ENCODE measurements at regions not wholly inside any gene's neighbourhood (a gene's known extent, or its start where the extent isn't known, plus 50 kb on each side); places are given as distances from the start of the nearest gene placed in this dataset.

DNA sequence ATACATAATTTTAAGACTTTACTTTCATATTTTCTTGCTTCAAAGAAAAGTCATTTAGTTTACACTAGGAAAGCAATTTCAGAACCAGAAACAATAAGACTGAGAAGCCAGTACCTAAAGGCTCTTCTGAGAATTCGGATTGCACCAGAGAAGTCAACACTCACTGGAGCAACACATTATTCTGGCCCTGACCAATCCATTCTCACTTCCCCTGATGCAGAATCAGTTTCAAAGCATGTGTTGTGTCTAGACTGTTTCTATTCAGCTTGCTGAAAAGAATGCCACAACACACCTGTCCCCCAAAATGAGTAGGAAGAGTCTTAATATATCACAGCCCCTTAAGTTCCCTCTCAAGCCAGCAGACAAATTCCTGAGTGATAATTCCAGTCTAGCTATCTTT lies 1074.3 kb upstream of the TENM4 start:
- H2BK5ac ChIP-seq (ENCODE audit: low read depth, low read length, poor library complexity, severe bottlenecking) = no peak overlapping the region

GRCh38 chr11:80512491-80512890 lies 1071.7 kb upstream of the TENM4 start:
- no peak overlapping the region for H3K27ac ChIP-seq (ENCODE audit: low read length, poor library complexity, severe bottlenecking)
- no peak overlapping the region for H3K4ac ChIP-seq (ENCODE audit: low read depth in 1 of 2, low read length in 2 of 2)
- no peak for DNase-seq
- H3K4me1 ChIP-seq (ENCODE audit: control insufficient read depth, insufficient read depth, low read depth, low read length) = no peaks in the 10 kb centered on the region
- no peaks in the 10 kb centered on the region for H3K36me3 ChIP-seq (ENCODE audit: control insufficient read depth in 1 of 2, insufficient read depth in 2 of 2, low read depth in 1 of 2, low read length in 2 of 2)
- H3K9ac ChIP-seq (ENCODE audit: low read length) = no peak overlapping the region
- H2AFZ ChIP-seq (ENCODE audit: low read depth, low read length) = no peak overlapping the region
- no peak overlapping the region for H3K23ac ChIP-seq (ENCODE audit: low read length in 2 of 2)
- no peak overlapping the region for H4K91ac ChIP-seq (ENCODE audit: low read length)
- H2BK12ac ChIP-seq (ENCODE audit: low read length in 2 of 2) = no peak overlapping the region
- no peak overlapping the region for H4K8ac ChIP-seq (ENCODE audit: low read length)
- H3K4me3 ChIP-seq (ENCODE audit: insufficient read depth in 1 of 2, low read depth in 1 of 2, low read length in 2 of 2) = no peak overlapping the region
- no peak overlapping the region for H2BK120ac ChIP-seq (ENCODE audit: low read depth, low read length)
- H2BK15ac ChIP-seq (ENCODE audit: low read depth, poor library complexity, severe bottlenecking) = no peak overlapping the region
- H3K18ac ChIP-seq (ENCODE audit: low read depth in 1 of 2, low read length in 2 of 2) = no peak overlapping the region
- no peak overlapping the region for H3K4me2 ChIP-seq (ENCODE audit: low read length, poor library complexity, severe bottlenecking)
- no peaks in the 10 kb centered on the region for H3K27me3 ChIP-seq (ENCODE audit: control insufficient read depth in 1 of 2, insufficient read depth in 1 of 2, low read length in 2 of 2)
- no peaks in the 10 kb centered on the region for H3K79me1 ChIP-seq (replicated peaks; ENCODE audit: low read length, poor library complexity, severe bottlenecking)
- no peak overlapping the region for H3K14ac ChIP-seq (ENCODE audit: low read length in 2 of 2)
- peaks cover 8% of the 10 kb centered on the region for H3K9me3 ChIP-seq (ENCODE audit: control insufficient read depth, low read length)
- 96% methylated on average over 3 of the region's 3 CpGs for WGBS
- no peak overlapping the region for H2BK5ac ChIP-seq (ENCODE audit: low read depth, low read length, poor library complexity, severe bottlenecking)
- no peak overlapping the region for H2AK5ac ChIP-seq (ENCODE audit: low read length, severe bottlenecking)

More for the DNA sequence above, 1074.3 kb upstream of the TENM4 start:
- Histone ChIP-seq H2AK5ac (ENCODE audit: low read length, severe bottlenecking) (no peak overlapping the region), H3K9me3 (ENCODE audit: control insufficient read depth, low read length) (peaks cover 8% of the 10 kb centered on the region), H3K18ac (ENCODE audit: low read depth in 1 of 2, low read length in 2 of 2) (no peak overlapping the region), H2BK12ac (ENCODE audit: low read length in 2 of 2) (no peak overlapping the region), H3K23ac (ENCODE audit: low read length in 2 of 2) (no peak overlapping the region), H4K91ac (ENCODE audit: low read length) (no peak overlapping the region), H2AFZ (ENCODE audit: low read depth, low read length) (no peak overlapping the region), H3K4me2 (ENCODE audit: low read length, poor library complexity, severe bottlenecking) (no peak overlapping the region), H3K27me3 (ENCODE audit: control insufficient read depth in 1 of 2, insufficient read depth in 1 of 2, low read length in 2 of 2) (no peaks in the 10 kb centered on the region), H3K9ac (ENCODE audit: low read length) (no peak overlapping the region), H3K14ac (ENCODE audit: low read length in 2 of 2) (no peak overlapping the region), H2BK15ac (ENCODE audit: low read depth, poor library complexity, severe bottlenecking) (no peak overlapping the region), H3K4ac (ENCODE audit: low read depth in 1 of 2, low read length in 2 of 2) (no peak overlapping the region), H4K8ac (ENCODE audit: low read length) (no peak overlapping the region), H3K79me1 (replicated peaks; ENCODE audit: low read length, poor library complexity, severe bottlenecking) (no peaks in the 10 kb centered on the region), H3K4me3 (ENCODE audit: insufficient read depth in 1 of 2, low read depth in 1 of 2, low read length in 2 of 2) (no peak overlapping the region), H3K27ac (ENCODE audit: low read length, poor library complexity, severe bottlenecking) (no peak overlapping the region), H2BK120ac (ENCODE audit: low read depth, low read length) (no peak overlapping the region), H3K4me1 (ENCODE audit: control insufficient read depth, insufficient read depth, low read depth, low read length) (no peaks in the 10 kb centered on the region), H3K36me3 (ENCODE audit: control insufficient read depth in 1 of 2, insufficient read depth in 2 of 2, low read depth in 1 of 2, low read length in 2 of 2) (no peaks in the 10 kb centered on the region)
- DNase-seq = no peak
- WGBS = 83% methylated on average over 1 of the region's 1 CpG

GRCh38 chr11:80505771-80506170 lies 1064.9 kb upstream of the TENM4 start:
- no peak overlapping the region for H3K18ac ChIP-seq (ENCODE audit: low read depth in 1 of 2, low read length in 2 of 2)
- no peak overlapping the region for H3K23ac ChIP-seq (ENCODE audit: low read length in 2 of 2)
- H2BK12ac ChIP-seq (ENCODE audit: low read length in 2 of 2) = no peak overlapping the region
- H2BK15ac ChIP-seq (ENCODE audit: low read depth, poor library complexity, severe bottlenecking) = no peak overlapping the region
- no peak overlapping the region for H3K9ac ChIP-seq (ENCODE audit: low read length)
- H3K4ac ChIP-seq (ENCODE audit: low read depth in 1 of 2, low read length in 2 of 2) = no peak overlapping the region
- no peaks in the 10 kb centered on the region for H3K79me1 ChIP-seq (replicated peaks; ENCODE audit: low read length, poor library complexity, severe bottlenecking)
- no peak overlapping the region for H3K4me2 ChIP-seq (ENCODE audit: low read length, poor library complexity, severe bottlenecking)
- no peak overlapping the region for H3K14ac ChIP-seq (ENCODE audit: low read length in 2 of 2)
- H2BK5ac ChIP-seq (ENCODE audit: low read depth, low read length, poor library complexity, severe bottlenecking) = no peak overlapping the region
- H3K36me3 ChIP-seq (ENCODE audit: control insufficient read depth in 1 of 2, insufficient read depth in 2 of 2, low read depth in 1 of 2, low read length in 2 of 2) = no peaks in the 10 kb centered on the region
- no peaks in the 10 kb centered on the region for H3K27me3 ChIP-seq (ENCODE audit: control insufficient read depth in 1 of 2, insufficient read depth in 1 of 2, low read length in 2 of 2)
- no peak overlapping the region for H2AFZ ChIP-seq (ENCODE audit: low read depth, low read length)
- no peak overlapping the region for H4K8ac ChIP-seq (ENCODE audit: low read length)
- H3K4me1 ChIP-seq (ENCODE audit: control insufficient read depth, insufficient read depth, low read depth, low read length) = no peaks in the 10 kb centered on the region
- WGBS = 81% methylated on average over 8 of the region's 8 CpGs
- H2BK120ac ChIP-seq (ENCODE audit: low read depth, low read length) = no peak overlapping the region
- H3K27ac ChIP-seq (ENCODE audit: low read length, poor library complexity, severe bottlenecking) = no peak overlapping the region
- H3K4me3 ChIP-seq (ENCODE audit: insufficient read depth in 1 of 2, low read depth in 1 of 2, low read length in 2 of 2) = no peak overlapping the region
- no peak for DNase-seq
- H2AK5ac ChIP-seq (ENCODE audit: low read length, severe bottlenecking) = no peak overlapping the region
- peaks cover 3% of the 10 kb centered on the region for H3K9me3 ChIP-seq (ENCODE audit: control insufficient read depth, low read length)
- H4K91ac ChIP-seq (ENCODE audit: low read length) = no peak overlapping the region

GRCh38 chr11:80503990-80504389 lies 1063.2 kb upstream of the TENM4 start:
- Histone ChIP-seq H3K23ac (ENCODE audit: low read length in 2 of 2) (no peak overlapping the region), H3K27me3 (ENCODE audit: control insufficient read depth in 1 of 2, insufficient read depth in 1 of 2, low read length in 2 of 2) (no peaks in the 10 kb centered on the region), H4K91ac (ENCODE audit: low read length) (no peak overlapping the region), H3K14ac (ENCODE audit: low read length in 2 of 2) (no peak overlapping the region), H2AK5ac (ENCODE audit: low read length, severe bottlenecking) (no peak overlapping the region), H3K79me1 (replicated peaks; ENCODE audit: low read length, poor library complexity, severe bottlenecking) (no peaks in the 10 kb centered on the region), H2BK5ac (ENCODE audit: low read depth, low read length, poor library complexity, severe bottlenecking) (no peak overlapping the region), H3K9me3 (ENCODE audit: control insufficient read depth, low read length) (peaks cover 3% of the 10 kb centered on the region), H3K4ac (ENCODE audit: low read depth in 1 of 2, low read length in 2 of 2) (no peak overlapping the region), H3K4me1 (ENCODE audit: control insufficient read depth, insufficient read depth, low read depth, low read length) (no peaks in the 10 kb centered on the region), H3K4me3 (ENCODE audit: insufficient read depth in 1 of 2, low read depth in 1 of 2, low read length in 2 of 2) (no peak overlapping the region), H3K4me2 (ENCODE audit: low read length, poor library complexity, severe bottlenecking) (no peak overlapping the region), H4K8ac (ENCODE audit: low read length) (no peak overlapping the region), H3K27ac (ENCODE audit: low read length, poor library complexity, severe bottlenecking) (no peak overlapping the region), H3K18ac (ENCODE audit: low read depth in 1 of 2, low read length in 2 of 2) (no peak overlapping the region), H3K36me3 (ENCODE audit: control insufficient read depth in 1 of 2, insufficient read depth in 2 of 2, low read depth in 1 of 2, low read length in 2 of 2) (no peaks in the 10 kb centered on the region), H2BK15ac (ENCODE audit: low read depth, poor library complexity, severe bottlenecking) (no peak overlapping the region), H2BK120ac (ENCODE audit: low read depth, low read length) (no peak overlapping the region), H2AFZ (ENCODE audit: low read depth, low read length) (no peak overlapping the region), H2BK12ac (ENCODE audit: low read length in 2 of 2) (no peak overlapping the region), H3K9ac (ENCODE audit: low read length) (no peak overlapping the region)
- no CpG with 5 or more reads among the region's 1 CpG for WGBS
- no peak for DNase-seq
